Ovary (tissue), 3 donors: ENCODE measurements at regions not wholly inside any gene's neighbourhood (a gene's known extent, or its start where the extent isn't known, plus 50 kb on each side); places are given as distances from the start of the nearest gene placed in this dataset.

ENCODE experiments used
- CTCF ChIP-seq, 3 donors: fragments of 450-650 bp in 2 of 3; fragments of 200-600 bp in 1 of 3; IDR thresholded peaks; one replicate each; pipeline versions ENCODE4 v1.5.1 to v1.8.0; 2016 to 2022; ENCODE audit warnings: antibody characterized with exemption in 3 of 3, mild to moderate bottlenecking in 1 of 3
- POLR2A ChIP-seq: fragments of 450-650 bp; IDR thresholded peaks from one replicate; pipeline ENCODE4 v1.6.1; 2017; ENCODE audit warnings: antibody characterized with exemption, mild to moderate bottlenecking, moderate library complexity
- donor health status: DM: no; HTN: no; CAD: no.

DNA sequence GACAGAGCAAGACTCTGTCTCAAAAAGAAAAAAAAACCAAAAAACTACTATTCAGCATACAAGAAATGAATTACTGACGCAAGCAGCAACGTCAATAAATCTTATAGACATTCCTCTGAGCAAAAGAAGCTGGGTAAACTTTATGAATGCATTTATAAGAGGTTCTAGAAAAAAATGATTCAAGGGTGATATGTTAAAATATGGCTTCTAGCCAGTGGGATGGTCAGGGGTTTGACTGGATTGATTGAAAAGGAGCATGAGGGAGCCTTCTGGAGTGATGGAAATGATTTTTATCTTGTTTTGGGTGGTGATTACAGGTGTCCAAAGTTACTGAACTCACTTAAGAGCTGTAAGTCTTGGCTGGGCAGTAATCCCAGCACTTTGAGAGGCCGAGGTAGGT, 64.9 kb upstream of the SALL4 start:
- TF ChIP-seq CTCF (IDR thresholded peaks at IDR 0.05) = no peak
- TF ChIP-seq POLR2A = no peak
